H9 (cell line): ENCODE measurements at regions not wholly inside any gene's neighbourhood (a gene's known extent, or its start where the extent isn't known, plus 50 kb on each side); places are given as distances from the start of the nearest gene placed in this dataset.
"Not testable (repeated sequence)": the region's sequence is repeated elsewhere in the genome, so short reads cannot be mapped to it uniquely, and the experiment has no call there.

Source experiments
- DNase-seq: peaks from one replicate; pipeline ENCODE4 v3.0.0-alpha.2; 2017
- H2AFZ ChIP-seq: one replicate; pipeline ENCODE4 v1.6.1; 2013; ENCODE audit warnings: mild to moderate bottlenecking, low read length, control low read depth, moderate library complexity
- H2AK5ac ChIP-seq: 2 replicates; pipeline ENCODE4 v1.6.1; 2013; ENCODE audit warnings: low read length, control low read depth, mixed read lengths; ENCODE audit not compliant: insufficient read length
- H2BK120ac ChIP-seq: one replicate; pipeline ENCODE4 v1.6.1; 2013; ENCODE audit warnings: low read depth, mild to moderate bottlenecking, low read length, control low read depth, inconsistent platforms; ENCODE audit not compliant: poor library complexity, severe bottlenecking
- H2BK12ac ChIP-seq: 2 replicates; pipeline ENCODE4 v1.6.1; 2013; ENCODE audit warnings: low read length, control low read depth, mixed read lengths, low read depth; ENCODE audit not compliant: insufficient read length
- H2BK15ac ChIP-seq: 2 replicates; pipeline ENCODE4 v1.6.1; 2013; ENCODE audit warnings: low read depth, low read length, control low read depth
- H2BK20ac ChIP-seq: one replicate; pipeline ENCODE4 v1.6.1; 2013; ENCODE audit warnings: low read depth, mild to moderate bottlenecking, low read length, control low read depth, inconsistent platforms; ENCODE audit not compliant: poor library complexity, severe bottlenecking
- H2BK5ac ChIP-seq: 2 replicates; pipeline ENCODE4 v1.6.1; 2013; ENCODE audit warnings: low read length, control low read depth, mixed read lengths; ENCODE audit not compliant: insufficient read length
- H3K14ac ChIP-seq: 2 replicates; pipeline ENCODE4 v1.6.1; 2013; ENCODE audit warnings: low read length, control low read depth; ENCODE audit not compliant: insufficient read depth
- H3K18ac ChIP-seq: 2 replicates; pipeline ENCODE4 v1.6.1; 2013; ENCODE audit warnings: low read depth, mild to moderate bottlenecking, mixed read lengths, low read length, control low read depth; ENCODE audit not compliant: insufficient read length
- H3K23ac ChIP-seq: 2 replicates; pipeline ENCODE4 v1.6.1; 2013; ENCODE audit warnings: low read length, control low read depth, mixed read lengths, low read depth; ENCODE audit not compliant: insufficient read length
- H3K23me2 ChIP-seq: 2 replicates; pipeline ENCODE4 v1.6.1; 2013; ENCODE audit warnings: low read depth, mild to moderate bottlenecking, mixed read lengths, low read length, control low read depth; ENCODE audit not compliant: insufficient read length, poor library complexity, severe bottlenecking
- H3K27ac ChIP-seq: 2 replicates; pipeline ENCODE4 v1.5.1; 2013; ENCODE audit warnings: low read length, control low read depth, mixed read lengths, low read depth; ENCODE audit not compliant: insufficient read length
- H3K27me3 ChIP-seq: 2 replicates; pipeline ENCODE4 v1.6.1; 2013; ENCODE audit warnings: low read length, control low read depth, inconsistent platforms; ENCODE audit not compliant: insufficient read depth
- H3K4ac ChIP-seq: 2 replicates; pipeline ENCODE4 v1.6.1; 2013; ENCODE audit warnings: low read depth, mild to moderate bottlenecking, control low read depth, inconsistent platforms, low read length, moderate library complexity
- H3K4me1 ChIP-seq: 2 replicates; pipeline ENCODE4 v1.6.1; 2013; ENCODE audit warnings: low read length, control low read depth, inconsistent platforms; ENCODE audit not compliant: insufficient read depth
- H3K4me2 ChIP-seq: 2 replicates; pipeline ENCODE4 v1.6.1; 2013; ENCODE audit warnings: low read length, control low read depth, mixed read lengths; ENCODE audit not compliant: insufficient read length, insufficient read depth
- H3K56ac ChIP-seq: 2 replicates; pipeline ENCODE4 v1.6.1; 2013; ENCODE audit warnings: low read depth, mild to moderate bottlenecking, mixed read lengths, low read length, control low read depth; ENCODE audit not compliant: insufficient read length
- H3K79me1 ChIP-seq: 2 replicates; pipeline ENCODE4 v1.6.1; 2013; ENCODE audit warnings: low read depth, mild to moderate bottlenecking, moderate library complexity, low read length, control low read depth, inconsistent platforms; ENCODE audit not compliant: insufficient read depth, poor library complexity, severe bottlenecking
- H3K79me2 ChIP-seq: 2 replicates; pipeline ENCODE4 v1.6.1; 2013; ENCODE audit warnings: low read length, control low read depth, inconsistent platforms; ENCODE audit not compliant: insufficient read depth
- H3K9ac ChIP-seq: 2 replicates; pipeline ENCODE4 v1.6.1; 2013; ENCODE audit warnings: low read length, control low read depth, mixed read lengths; ENCODE audit not compliant: insufficient read length; ENCODE audit errors: extremely low read depth
- H3K9me3 ChIP-seq: one replicate; pipeline ENCODE4 v1.6.1; 2013; ENCODE audit warnings: low read depth, low read length, inconsistent platforms; ENCODE audit not compliant: control insufficient read depth
- H3T11ph ChIP-seq: one replicate; pipeline ENCODE4 v1.6.1; 2013; ENCODE audit warnings: mild to moderate bottlenecking, low read length, control low read depth, inconsistent platforms
- H4K20me1 ChIP-seq: one replicate; pipeline ENCODE4 v1.6.1; 2013; ENCODE audit not compliant: control insufficient read depth, insufficient read length, insufficient read depth
- H4K5ac ChIP-seq: 2 replicates; pipeline ENCODE4 v1.6.1; 2013; ENCODE audit warnings: low read depth, mild to moderate bottlenecking, mixed read lengths, low read length, control low read depth; ENCODE audit not compliant: insufficient read length
- H4K8ac ChIP-seq: replicated peaks from 2 replicates; pipeline ENCODE4 v1.6.1; 2013; ENCODE audit warnings: low read length, control low read depth, mixed read lengths, low read depth; ENCODE audit not compliant: insufficient read length
- H4K91ac ChIP-seq: 2 replicates; pipeline ENCODE4 v1.6.1; 2013; ENCODE audit warnings: low read depth, mild to moderate bottlenecking, moderate library complexity, mixed read lengths, low read length, control low read depth; ENCODE audit not compliant: insufficient read length
- H3K27ac Mint-ChIP-seq, 3 experiments: 2 replicates in 2 of 3; 3 replicates in 1 of 3; pipeline ENCODE4 v1.8.0; 2020 to 2021; ENCODE audit warnings: mixed read lengths in 3 of 3, mild to moderate bottlenecking in 1 of 3, moderate library complexity in 1 of 3
- H3K27me3 Mint-ChIP-seq: 2 replicates; pipeline ENCODE4 v1.8.0; 2021; ENCODE audit warnings: low read depth, mild to moderate bottlenecking, moderate library complexity, mixed read lengths
- H3K36me3 Mint-ChIP-seq, 3 experiments: 2 replicates in 2 of 3; 3 replicates in 1 of 3; pipeline ENCODE4 v1.8.0; 2020 to 2021; ENCODE audit warnings: low read depth in 3 of 3, mixed read lengths in 3 of 3; ENCODE audit not compliant: insufficient read depth in 1 of 3
- H3K4me1 Mint-ChIP-seq, 2 experiments: 2 replicates each; pipeline ENCODE4 v1.8.0; 2020; ENCODE audit warnings: mixed read lengths in 2 of 2
- H3K4me3 Mint-ChIP-seq, 2 experiments: 2 replicates in 1 of 2; 3 replicates in 1 of 2; pipeline ENCODE4 v1.8.0; 2020 to 2021; ENCODE audit warnings: mild to moderate bottlenecking in 2 of 2, mixed read lengths in 2 of 2, moderate library complexity in 1 of 2
- H3K9me3 Mint-ChIP-seq, 2 experiments: 2 replicates in 1 of 2; 3 replicates in 1 of 2; pipeline ENCODE4 v1.8.0; 2020; ENCODE audit warnings: mild to moderate bottlenecking in 2 of 2, mixed read lengths in 2 of 2, moderate library complexity in 1 of 2
- WGBS: extraction: QIAGEN DNeasy Blood & Tissue Kit; methylation state at CpG from one replicate; pipeline ENCODE4 v1.1.7; 2013; ENCODE audit warnings: missing lambda C conversion rate, low lambda C conversion rate, mixed read lengths; ENCODE audit not compliant: insufficient read length; ENCODE audit errors: extremely low coverage; 5-methylcytosine and 5-hydroxymethylcytosine counted together

GRCh38 chr5:127222571-127223156, 67.9 kb upstream of the MEGF10 start:
- H4K91ac ChIP-seq, H3K14ac ChIP-seq, H3K4ac ChIP-seq, H3K9me3 Mint-ChIP-seq, H2AK5ac ChIP-seq, H2AFZ ChIP-seq, H3K4me2 ChIP-seq, H3K36me3 Mint-ChIP-seq, H3K79me2 ChIP-seq, H3K4me1 ChIP-seq, H3T11ph ChIP-seq, H2BK12ac ChIP-seq, H2BK20ac ChIP-seq, H4K5ac ChIP-seq, H3K27ac Mint-ChIP-seq, H3K27me3 ChIP-seq, H2BK15ac ChIP-seq, H4K8ac ChIP-seq, H3K9ac ChIP-seq, H3K4me3 Mint-ChIP-seq, H3K23me2 ChIP-seq, H2BK120ac ChIP-seq, H3K27me3 Mint-ChIP-seq, H3K79me1 ChIP-seq, H3K9me3 ChIP-seq, H3K18ac ChIP-seq, H2BK5ac ChIP-seq, H3K56ac ChIP-seq, H4K20me1 ChIP-seq, H3K23ac ChIP-seq, DNase-seq, H3K4me1 Mint-ChIP-seq, H3K27ac ChIP-seq: not testable (repeated sequence)
- WGBS: no CpG with 5 or more reads among the region's 1 CpG
